SIG-M5 treated with dmso at 0.1 percent for 504 hours (cell line): ENCODE measurements at regions not wholly inside any gene's neighbourhood (a gene's known extent, or its start where the extent isn't known, plus 50 kb on each side); places are given as distances from the start of the nearest gene placed in this dataset.

Experiments used
- DNase-seq: peaks from one replicate; lab custom pipeline; 2025; ENCODE audit not compliant: unreplicated experiment; lab: John Stamatoyannopoulos, UW

DNA sequence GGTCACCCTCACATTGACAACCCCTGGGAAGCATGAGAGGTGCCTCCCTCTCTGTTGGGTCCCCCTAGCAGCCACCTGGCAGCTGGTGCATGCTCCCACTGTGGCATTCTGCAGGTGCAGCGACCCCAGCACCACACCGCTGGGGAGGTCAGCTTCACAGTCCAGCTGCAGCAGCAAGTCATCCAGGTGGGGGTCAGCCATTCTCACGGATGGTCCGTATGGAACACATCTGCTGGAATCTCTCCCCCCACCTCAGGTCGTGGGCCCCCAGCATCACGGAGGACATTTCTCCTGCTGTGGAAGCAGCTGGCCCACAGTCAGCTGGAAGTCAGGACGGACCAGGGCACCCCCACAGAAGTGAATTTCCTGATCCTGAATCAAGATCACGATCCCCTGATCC is 201.3 kb downstream of the COG6 start:
- no peak for DNase-seq

DNA sequence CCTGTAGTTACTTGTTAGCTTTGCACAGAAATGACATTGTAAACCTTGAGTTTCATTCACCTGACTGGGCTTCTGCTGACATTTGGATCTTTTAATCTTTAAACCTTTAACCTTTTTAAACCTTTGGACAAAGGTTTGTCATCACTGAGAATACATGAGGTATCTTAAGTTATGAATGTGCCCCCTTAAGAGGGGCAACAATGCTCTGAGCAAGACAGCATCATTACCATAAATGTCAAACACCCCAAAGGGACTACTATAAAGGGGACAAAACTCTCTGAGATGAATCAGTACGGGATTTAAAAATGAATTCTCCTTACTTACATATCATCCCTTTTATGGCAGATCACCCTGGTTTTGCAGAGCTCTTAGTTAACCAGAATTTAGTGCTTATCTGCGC is 203.3 kb downstream of the COG6 start:
- no peak for DNase-seq

DNA sequence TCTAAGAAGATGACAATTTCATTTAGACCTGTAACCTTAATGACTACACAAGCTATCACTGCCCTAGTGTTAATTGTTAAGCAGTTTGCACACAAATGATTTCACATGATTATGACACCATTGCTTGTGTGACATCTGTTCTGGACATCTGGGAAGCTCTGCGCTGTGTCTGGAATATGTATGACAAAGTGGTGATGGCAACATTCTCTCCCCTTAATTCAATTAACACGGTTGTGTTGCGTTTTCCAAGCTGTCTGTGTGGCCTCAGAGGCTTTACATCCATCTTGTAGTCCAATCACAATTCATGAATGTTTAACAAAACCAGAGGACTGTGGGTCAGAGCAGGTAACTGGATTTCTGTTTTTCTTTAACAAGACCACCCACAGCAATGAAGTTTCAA is 204.4 kb downstream of the COG6 start:
- no peak for DNase-seq

DNA sequence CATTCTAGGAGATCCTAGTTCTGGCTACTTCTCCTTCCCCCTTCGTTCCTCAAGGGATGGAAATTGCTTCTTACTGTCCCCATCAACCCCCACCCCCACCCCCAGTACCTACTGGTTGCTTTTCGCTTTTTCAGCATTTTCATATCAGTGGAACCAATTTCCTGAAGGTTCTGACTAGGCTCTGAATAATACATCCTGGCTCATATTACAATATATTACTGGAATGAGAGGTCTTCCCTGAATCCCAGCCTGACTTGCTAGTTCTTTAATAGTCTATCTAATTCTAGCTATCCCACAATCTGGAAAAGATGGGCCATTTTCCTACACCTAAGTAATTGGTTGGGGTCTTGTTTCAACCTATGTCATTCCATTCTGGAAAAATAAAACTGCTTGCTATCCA is 207.4 kb downstream of the COG6 start:
- DNase-seq, result no peak

DNA sequence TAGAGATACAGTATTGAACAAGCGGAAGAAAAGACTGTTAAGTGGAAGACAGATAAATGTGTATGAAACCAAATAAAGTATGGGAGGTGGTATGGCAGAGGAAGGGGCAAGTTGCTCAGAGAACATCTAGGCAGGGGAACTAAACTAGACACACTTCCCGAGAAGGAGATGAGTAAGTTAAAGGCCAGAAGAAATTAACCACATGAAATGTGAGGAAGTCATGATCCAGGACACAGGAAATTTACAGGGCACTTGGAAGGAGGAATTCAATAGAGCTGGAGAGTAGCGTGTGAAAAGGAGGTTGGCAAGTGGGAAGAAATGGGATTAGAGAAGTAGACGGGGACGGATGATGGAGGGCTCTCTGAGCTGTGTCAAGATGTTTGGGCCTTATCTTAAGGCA is 208.8 kb downstream of the COG6 start:
- no peak for DNase-seq

DNA sequence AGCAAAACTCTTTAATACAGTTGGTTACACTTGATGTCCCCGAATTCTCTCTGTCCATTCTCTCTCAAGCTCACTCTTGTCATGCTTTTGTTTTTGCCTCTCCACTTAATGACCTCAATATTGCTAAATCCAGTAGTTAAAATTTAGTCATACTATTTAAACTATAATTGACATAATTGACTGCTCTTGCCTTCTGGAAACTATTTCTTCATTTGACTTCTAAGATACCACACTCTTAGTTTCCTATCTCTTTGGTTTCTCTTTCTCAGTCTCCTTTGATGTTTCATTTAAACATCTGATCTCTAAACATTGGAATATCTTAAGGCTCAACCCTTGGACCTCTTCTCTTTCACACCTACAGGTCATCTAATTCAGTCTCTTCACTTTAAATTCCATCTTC is 211.3 kb downstream of the COG6 start:
- DNase-seq, result no peak

DNA sequence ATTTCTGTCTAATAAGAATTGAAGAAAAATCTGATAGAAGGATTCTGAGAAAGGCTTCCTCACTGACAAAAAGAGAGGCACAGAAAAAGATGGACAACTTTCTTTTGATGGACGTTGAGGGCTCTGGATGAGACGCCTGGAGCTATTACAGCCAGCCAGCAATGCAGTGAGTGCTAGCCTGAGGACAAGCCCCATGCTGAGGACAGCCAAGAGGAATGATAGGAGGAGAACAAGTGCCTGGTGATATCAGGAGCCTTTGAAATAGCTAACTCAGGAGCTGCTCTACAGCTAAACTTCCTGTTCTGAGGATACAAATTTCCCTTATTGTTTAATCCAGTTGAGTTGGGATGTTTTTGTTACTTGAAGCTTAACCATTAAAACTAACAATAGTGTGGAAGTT is 212.3 kb downstream of the COG6 start:
- no peak for DNase-seq

DNA sequence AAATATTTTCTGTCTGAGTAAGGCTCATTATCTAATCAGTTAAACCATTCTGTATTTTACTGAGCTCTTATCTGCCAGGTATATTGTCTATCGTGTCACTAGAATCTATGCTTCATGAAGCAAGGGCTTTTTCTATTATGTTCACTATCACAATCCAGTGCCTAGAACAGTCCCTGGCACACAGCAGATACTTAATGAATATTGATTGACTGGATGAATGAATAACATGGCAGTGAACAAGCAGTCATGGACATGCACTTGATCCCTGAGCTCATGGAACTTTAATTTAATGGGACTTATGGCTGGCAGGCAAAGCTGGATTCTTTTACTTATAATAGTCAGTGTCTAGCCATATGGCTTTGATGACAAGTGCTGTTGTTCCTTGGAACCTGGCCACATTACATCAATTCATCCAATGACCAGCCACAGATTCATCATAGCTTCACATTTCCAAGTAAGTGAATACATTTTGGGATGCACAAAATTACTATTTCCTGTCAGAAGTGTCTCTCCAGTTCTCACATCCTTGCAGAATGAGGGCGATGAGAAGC is 214.8 kb downstream of the COG6 start:
- DNase-seq, result no peak

DNA sequence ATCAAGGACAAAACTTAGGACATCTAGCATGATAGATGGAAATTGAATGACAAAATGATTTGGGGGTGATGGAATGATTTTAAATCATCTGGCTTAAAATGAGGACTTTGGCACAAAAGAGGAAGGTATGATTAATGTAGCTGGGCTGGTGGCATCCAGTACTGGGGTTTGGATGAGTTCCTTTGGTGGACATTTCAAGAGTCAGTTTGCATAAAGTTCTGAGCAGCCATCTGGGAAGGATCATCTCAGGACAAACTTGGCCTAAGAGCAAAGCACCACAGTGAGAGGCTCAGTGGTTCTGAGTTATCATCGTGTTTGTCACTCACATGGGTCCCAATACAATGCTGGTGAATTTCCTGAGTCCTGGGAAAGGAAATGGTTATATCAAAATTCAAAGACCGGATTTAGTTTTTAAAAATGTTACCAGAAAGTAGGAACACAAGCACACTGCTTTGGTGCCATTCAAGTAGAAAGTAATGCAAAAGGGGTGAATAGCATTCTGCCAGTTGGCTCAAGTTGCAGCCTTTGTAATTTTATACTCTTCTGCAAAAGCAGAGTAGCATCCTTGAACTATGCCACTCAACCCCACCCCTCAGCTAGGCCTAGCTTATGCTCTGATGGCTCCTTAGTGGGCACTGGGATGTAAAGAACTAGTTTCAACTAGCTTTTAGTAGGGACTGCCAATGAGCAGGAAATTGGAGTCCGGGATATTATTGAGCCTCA is 219.0 kb downstream of the COG6 start:
- DNase-seq, result no peak

DNA sequence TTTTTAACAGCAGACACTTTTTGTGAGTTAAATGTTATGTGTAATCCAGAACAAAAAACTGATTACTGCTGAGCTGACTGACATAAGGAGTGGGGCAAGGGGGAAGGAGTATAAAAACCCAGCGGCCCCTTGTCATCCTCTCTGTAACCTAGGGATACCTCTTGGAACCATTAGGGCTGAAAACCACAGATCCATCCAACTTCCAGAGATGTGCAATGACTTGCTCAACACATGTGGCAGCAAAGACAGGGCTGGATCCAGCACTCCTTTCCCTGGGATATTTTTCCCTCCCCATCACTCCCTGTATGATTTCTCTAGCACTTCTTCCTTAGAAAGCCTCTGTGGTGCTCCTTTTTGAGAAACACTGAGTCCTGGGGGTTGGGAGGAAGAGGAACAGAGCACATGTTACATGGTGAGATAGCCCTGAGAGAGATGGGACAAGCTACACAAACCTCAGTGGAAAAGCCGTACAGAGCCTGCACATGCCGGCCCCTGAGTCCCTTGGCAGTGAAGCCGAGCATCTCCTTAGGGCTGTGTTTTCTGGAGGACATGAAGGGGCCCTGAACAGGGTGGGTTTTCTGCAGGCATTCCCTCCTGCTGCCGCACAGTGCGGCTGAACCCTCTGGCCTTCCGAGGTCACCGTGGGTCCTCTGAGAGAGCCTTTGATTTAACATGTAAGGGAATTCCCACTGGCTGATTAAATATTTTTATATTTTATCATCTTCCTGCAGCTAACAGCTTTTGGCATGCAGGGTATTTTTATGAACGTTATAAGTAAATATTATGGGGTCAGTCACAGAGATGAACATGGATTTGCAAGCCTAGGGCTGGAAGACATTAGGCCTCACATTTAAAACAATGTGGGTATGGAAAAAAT is 219.9 kb downstream of the COG6 start:
- DNase-seq, result no peak

DNA sequence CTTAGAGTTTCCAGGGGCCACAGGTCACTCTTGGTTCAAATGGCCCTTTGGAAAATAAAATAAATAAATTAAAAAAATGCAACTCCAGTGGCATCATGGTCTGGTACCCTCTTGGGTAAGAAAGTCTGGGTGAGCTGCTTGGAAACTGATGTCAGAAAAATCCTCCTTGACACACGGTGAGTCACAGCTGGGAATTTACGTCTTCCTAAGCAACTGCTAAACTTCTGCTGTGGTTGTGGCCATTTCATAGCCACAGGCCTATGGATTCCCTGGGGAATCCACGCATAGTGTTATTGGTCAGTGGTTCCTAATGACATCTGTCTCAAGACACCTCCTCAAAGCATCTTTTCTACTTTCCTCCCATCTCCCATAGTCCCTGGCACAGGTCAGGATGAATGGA is 220.8 kb downstream of the COG6 start:
- DNase-seq, result no peak

DNA sequence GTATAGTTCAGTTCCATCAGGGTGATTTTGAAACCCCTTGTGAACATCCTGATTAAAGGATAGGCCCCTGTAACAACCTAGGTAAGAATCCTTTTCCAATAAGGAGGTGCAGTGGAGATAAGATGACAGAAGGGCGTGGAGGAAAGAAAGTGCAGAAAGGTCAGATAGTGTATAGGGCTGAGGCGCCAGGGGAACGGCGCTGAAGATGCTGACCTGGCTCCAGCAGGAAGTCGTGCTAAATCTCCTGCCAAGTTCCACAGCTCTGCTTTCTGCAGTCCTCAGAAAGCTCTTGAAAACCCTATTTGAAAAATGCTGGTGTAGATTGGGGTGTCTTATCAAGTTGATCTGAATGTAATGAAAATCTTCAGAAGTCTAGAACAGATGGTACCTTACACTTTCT is 221.7 kb downstream of the COG6 start:
- no peak for DNase-seq

DNA sequence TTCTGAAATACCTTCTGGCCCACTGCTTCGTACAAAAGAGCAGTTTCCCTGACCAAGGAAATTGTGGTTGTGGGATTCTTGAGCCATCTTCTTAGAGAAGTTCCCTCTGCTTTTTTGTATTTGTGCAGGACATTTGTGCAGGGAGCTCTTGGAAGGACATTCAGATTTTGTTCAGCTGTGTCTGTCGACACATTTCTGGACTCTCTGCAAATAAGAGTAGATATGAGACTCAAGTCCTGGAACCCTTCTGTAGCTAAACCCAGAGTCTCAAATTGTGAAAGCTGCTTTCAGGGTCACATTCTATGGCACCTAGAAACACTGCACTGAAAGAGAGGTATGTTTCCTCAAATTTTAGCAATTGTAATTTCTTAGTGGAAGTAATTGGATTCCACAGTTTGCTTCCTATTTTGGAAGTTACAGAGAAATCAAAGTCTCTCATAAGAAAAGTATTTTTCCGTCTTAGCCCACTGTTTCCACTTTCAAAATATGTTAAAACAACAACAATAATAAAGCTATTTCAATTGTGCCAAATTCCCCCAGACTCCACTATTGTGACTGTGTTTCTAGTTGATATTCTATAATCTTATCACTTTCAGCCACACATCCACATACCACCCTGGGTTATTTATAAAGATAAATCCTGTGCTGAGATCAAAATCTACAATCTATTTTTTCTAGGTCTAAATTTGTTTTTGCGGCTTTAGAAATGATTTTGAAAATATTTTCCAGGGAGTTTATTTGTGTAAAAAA is 224.0 kb downstream of the COG6 start:
- DNase-seq, result no peak

DNA sequence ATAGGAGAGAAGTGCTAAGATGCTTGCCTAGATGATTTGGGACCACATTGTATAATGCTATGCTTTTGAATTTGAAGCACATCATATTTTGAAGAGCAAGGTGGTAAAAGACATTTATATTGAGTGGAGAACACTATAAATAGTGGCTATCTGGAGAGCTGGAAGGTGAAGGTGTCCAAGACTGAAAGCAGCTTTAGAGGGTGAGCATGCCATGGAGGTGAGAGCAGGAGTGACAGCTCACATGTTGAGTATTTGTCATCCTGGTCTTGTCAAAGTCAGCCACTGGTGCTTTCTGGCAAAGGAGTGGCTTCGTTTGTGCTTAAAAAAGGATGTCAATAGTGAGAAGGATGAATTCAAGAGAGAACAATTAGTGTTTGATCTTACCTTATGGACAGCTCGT is 225.9 kb downstream of the COG6 start:
- no peak for DNase-seq

DNA sequence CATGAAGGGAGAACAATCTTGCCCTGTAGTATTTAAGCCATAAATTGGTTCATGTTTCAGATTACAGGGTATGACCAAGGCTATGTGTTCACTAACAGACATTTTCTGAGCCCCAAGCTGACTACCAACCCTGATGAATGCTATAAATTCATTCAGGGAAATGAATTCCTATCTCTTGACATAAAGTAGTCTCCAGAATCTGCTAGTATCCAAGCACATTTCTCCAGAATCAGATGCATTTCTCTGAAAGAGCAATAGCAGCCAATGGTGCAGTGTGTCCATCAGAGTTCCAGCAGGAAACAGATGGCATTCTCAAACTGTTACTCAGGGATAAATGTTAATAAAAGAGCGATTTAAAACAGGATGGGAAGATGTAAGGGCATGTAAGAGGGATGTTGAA is 226.4 kb downstream of the COG6 start:
- DNase-seq, result no peak

DNA sequence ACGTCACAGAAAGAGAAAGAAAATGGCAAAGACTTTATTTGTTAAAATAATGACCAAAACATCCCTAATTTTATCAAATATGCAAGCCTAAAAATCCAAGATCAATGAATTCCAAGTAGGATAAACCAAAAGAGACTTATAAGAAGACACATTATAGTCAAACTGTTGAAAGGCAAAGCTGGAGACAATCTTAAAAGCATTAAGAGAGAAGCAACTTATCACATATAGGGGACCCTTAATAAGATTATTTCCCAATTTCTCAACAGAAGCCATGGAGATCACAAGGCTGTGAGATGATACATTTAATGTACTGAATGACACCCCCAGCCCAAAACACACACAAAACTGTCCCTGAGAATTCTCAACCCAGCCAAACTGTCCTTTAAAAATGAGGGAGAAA is 228.7 kb downstream of the COG6 start:
- no peak for DNase-seq

DNA sequence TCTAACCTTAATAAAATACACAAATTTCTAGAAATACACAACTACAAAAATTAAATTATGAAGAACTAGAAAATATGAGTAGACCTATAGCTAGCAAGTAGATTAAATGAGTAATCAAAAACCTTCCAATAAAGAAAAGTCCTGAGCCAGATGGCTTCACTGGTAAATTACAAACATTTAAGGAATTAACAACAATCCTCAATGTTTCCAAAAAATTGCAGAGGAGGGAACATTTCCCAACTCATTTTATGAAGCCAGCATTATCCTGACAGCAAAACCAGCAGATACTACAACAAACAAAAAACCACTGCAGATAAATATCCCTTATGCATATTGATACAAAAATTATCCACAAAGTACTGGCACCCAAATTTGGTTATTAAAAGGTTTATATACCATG is 230.9 kb downstream of the COG6 start:
- no peak for DNase-seq

DNA sequence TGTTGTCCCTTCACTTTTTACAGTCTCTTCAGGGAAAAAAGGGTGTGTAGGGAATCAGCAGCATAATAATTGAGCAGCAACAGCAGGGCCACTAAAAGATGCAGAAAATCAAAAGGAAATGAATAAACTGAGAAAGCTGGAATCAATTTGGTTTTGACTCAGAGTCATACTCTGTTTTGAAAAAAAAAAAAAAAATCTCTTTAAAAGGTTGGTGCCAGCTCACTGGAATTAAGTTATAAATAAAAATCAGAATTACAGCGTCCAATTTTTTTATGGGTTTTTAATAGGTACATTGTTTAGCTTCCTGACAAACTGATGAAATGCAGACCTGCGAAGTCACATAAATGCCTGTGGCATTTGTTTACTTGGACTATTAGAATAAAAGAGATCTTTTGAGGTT is 231.9 kb downstream of the COG6 start:
- DNase-seq, result no peak

DNA sequence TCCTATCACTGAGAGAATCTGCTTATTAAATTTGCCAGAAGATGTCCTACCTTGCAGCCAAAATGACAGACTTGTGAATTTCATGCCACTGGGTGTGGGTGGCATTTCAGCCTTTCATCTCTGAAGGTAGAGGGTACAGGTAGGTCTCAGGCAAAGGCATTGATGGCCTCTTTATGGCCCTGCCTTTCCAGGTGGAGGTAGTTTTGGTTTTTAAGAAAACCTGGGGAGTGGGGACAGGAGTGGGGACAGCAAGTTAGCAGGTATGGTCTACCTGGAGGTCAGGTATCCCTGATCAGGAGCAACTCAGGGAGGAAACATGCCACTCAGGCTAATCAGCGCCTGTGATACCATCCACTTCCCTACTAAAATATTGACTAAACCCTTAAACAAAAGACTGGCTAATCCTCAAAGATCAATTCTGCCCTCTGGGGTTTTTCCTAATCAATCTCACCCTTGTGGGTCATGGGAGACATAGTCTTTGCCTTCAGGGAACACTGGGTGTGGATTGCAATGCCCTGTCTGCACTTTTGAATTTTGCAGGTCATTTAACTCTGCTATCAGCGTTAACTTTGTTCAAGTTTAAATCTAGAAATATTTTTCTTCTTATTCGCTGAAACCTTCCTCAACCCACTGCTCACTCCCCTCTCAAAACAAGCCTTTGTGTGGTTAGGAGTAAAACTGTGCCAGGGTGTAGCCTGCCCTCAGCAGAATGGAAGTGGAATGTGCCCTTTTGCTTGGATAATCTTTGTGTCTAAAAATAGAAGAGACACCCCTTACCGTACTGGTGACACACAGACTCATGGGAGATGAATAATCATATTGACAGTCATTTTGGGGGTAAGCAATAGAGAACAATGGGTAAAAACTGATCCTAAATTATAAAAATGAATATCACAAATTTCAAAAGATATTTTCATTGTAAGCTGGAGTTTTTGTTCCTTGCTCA is 233.7 kb downstream of the COG6 start:
- no peak for DNase-seq

DNA sequence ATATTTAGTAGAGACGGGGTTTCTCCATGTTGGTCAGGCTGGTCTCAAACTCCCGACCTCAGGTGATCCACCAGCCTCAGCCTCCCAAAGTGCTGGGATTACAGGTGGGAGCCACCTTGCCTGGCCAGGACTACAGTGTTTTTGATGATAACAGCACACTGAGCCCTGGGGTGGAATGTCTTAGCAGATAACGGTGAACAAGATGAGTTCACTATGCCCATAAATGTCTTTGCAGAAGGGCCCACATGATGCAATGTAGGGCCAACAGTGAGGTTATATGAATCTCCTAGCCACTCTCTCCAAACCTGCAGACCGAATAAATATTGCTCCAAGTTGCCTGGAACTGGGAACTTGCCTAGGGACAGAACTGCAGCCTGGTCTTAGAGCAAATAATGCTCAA is 235.1 kb downstream of the COG6 start:
- DNase-seq, result no peak
